GM20000 (cell line): ENCODE measurements at regions not wholly inside any gene's neighbourhood (a gene's known extent, or its start where the extent isn't known, plus 50 kb on each side); places are given as distances from the start of the nearest gene placed in this dataset.

Source experiments
- DNase-seq: peaks from one replicate; pipeline ENCODE4 v3.0.0; 2012; ENCODE audit warnings: low spot score
- CTCF ChIP-seq: IDR thresholded peaks from 2 replicates; pipeline ENCODE4 v1.5.1; 2012; ENCODE audit warnings: mild to moderate bottlenecking, control low read depth; ENCODE audit errors: extremely low read depth, missing control alignments

- no peak for TF ChIP-seq CTCF
- no peak for DNase-seq
These were observed 527.8 kb upstream of the PSMD7 start for GRCh38 chr16:73768786-73769203.

GRCh38 chr16:73764321-73764720 lies 532.3 kb upstream of the PSMD7 start:
- TF ChIP-seq CTCF, result no peak
- no peak for DNase-seq

- no peak for TF ChIP-seq CTCF
- DNase-seq, result no peak
These were observed 540.1 kb upstream of the PSMD7 start for GRCh38 chr16:73756289-73757178.

- DNase-seq, result no peak
- no peak for TF ChIP-seq CTCF
These were observed 542.7 kb upstream of the PSMD7 start for GRCh38 chr16:73753931-73754330.

- no peak for DNase-seq
- no peak for TF ChIP-seq CTCF
These were observed 546.0 kb upstream of the PSMD7 start for GRCh38 chr16:73750639-73751038.

- no peak for TF ChIP-seq CTCF
- no peak for DNase-seq
These were observed 549.3 kb upstream of the PSMD7 start for GRCh38 chr16:73747328-73747727.

GRCh38 chr16:73746554-73746953 lies 550.1 kb upstream of the PSMD7 start:
- no peak for TF ChIP-seq CTCF
- DNase-seq, result no peak
